ENCODE measurements at regions not wholly inside any gene's neighbourhood (a gene's known extent, or its start where the extent isn't known, plus 50 kb on each side); places are given as distances from the start of the nearest gene placed in this dataset.

DNA sequence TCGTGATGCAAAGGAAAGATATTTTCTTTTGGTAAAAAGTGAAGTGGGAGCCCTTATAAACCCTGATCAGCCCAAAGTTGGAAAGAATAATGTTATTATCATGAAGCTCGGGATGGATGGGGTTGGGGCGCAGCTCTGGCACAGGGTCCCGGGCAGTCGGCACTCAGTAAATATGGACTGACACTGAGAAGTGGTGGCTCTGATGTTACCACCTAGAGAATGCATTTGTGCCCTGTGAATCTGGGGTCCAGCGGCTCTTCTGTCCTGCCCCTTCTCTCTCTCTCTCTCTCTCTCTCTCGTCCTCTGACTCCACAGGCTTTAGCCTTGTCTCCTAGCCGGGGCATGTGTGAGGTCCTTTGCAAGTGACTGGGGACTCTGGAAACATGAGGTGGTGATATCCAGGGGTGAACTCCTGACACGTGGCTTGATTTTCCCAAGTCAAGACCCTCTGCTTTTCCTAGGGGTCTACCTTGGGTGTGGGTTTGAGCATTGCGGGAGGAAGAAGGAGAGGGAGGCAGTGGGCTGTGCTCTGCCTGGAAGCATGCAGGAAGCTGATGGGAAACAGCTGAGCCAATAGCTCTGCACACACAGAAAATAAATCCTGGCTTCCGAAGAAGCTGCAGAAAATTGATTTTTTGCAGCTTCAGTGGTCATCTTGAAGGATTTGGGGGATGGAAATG, 162.7 kb downstream of the MACROH2A1 start:
- H2BK15ac ChIP-seq (ENCODE audit: low read depth, low read length): no peak overlapping the region
- H3K79me1 ChIP-seq (ENCODE audit: insufficient read depth, low read depth, low read length, poor library complexity, severe bottlenecking): no peaks in the 10 kb centered on the region
- H4K5ac ChIP-seq (ENCODE audit: insufficient read length, low read depth, low read length): no peak overlapping the region
- Mint-ChIP-seq H3K9me3 (no peaks in the 10 kb centered on the region), H3K27ac (no peak overlapping the region; a peak in 1 of 7 replicates), H3K4me3 (no peak overlapping the region), H3K4me1 (peaks cover 17% of the 10 kb centered on the region in 2 experiments), H3K27me3 (ENCODE audit: low read depth) (peaks cover 19% of the 10 kb centered on the region), H3K36me3 (ENCODE audit: insufficient read depth in 1 of 3, low read depth in 3 of 3) (no peaks in the 10 kb centered on the region)
- H2BK12ac ChIP-seq (ENCODE audit: insufficient read length, low read depth, low read length): no peak overlapping the region
- no peak for TF ChIP-seq CTCF (conservative IDR thresholded peaks at IDR 0.05)
- no peaks in the 10 kb centered on the region for H3K23me2 ChIP-seq (ENCODE audit: insufficient read length, low read depth, low read length, poor library complexity, severe bottlenecking)
- no peak overlapping the region for H3K4me2 ChIP-seq (ENCODE audit: insufficient read depth, insufficient read length, low read length)
- no peak overlapping the region for H3K9ac ChIP-seq (ENCODE audit: extremely low read depth, insufficient read length, low read length)
- no peaks in the 10 kb centered on the region for H4K20me1 ChIP-seq (ENCODE audit: control insufficient read depth, insufficient read depth, insufficient read length)
- no peak overlapping the region for H3K27ac ChIP-seq (ENCODE audit: insufficient read length, low read depth, low read length)
- no peak overlapping the region for H2AK5ac ChIP-seq (ENCODE audit: insufficient read length, low read length)
- no peak overlapping the region for H3T11ph ChIP-seq (ENCODE audit: low read length)
- no peaks in the 10 kb centered on the region for H3K27me3 ChIP-seq (ENCODE audit: insufficient read depth, low read length)
- WGBS (ENCODE audit: extremely low coverage, insufficient read length, low lambda C conversion rate): no CpG with 5 or more reads among the region's 11 CpGs
- no peak overlapping the region for H2BK20ac ChIP-seq (ENCODE audit: low read depth, low read length, poor library complexity, severe bottlenecking)
- no peak overlapping the region for H3K18ac ChIP-seq (ENCODE audit: insufficient read length, low read depth, low read length)
- H3K23ac ChIP-seq (ENCODE audit: insufficient read length, low read depth, low read length): no peak overlapping the region
- no peak overlapping the region for H3K14ac ChIP-seq (ENCODE audit: insufficient read depth, low read length)
- H2BK120ac ChIP-seq (ENCODE audit: low read depth, low read length, poor library complexity, severe bottlenecking): no peak overlapping the region
- no peak overlapping the region for H4K8ac ChIP-seq (replicated peaks; ENCODE audit: insufficient read length, low read depth, low read length)
- H4K91ac ChIP-seq (ENCODE audit: insufficient read length, low read depth, low read length): no peak overlapping the region
- H3K79me2 ChIP-seq (ENCODE audit: insufficient read depth, low read length): no peaks in the 10 kb centered on the region
- no peak overlapping the region for H2AFZ ChIP-seq (ENCODE audit: low read length)
- H3K56ac ChIP-seq (ENCODE audit: insufficient read length, low read depth, low read length): no peak overlapping the region
- no peaks in the 10 kb centered on the region for H3K9me3 ChIP-seq (ENCODE audit: control insufficient read depth, low read depth, low read length)
- H2BK5ac ChIP-seq (ENCODE audit: insufficient read length, low read length): no peak overlapping the region
- no peaks in the 10 kb centered on the region for H3K4me1 ChIP-seq (ENCODE audit: insufficient read depth, low read length)
- DNase-seq: no peak
- H3K4ac ChIP-seq (ENCODE audit: low read depth, low read length): no peak overlapping the region
